HG02623 (cell line): ENCODE measurements at regions not wholly inside any gene's neighbourhood (a gene's known extent, or its start where the extent isn't known, plus 50 kb on each side); places are given as distances from the start of the nearest gene placed in this dataset.
"Not testable (repeated sequence)": the region's sequence is repeated elsewhere in the genome, so short reads cannot be mapped to it uniquely, and the experiment has no call there.

Experiments used
- ATAC-seq: cut with Tn5 transposase; IDR thresholded peaks from one replicate; pipeline ENCODE4 v1.9.1; 2021; ENCODE audit warnings: moderate library complexity; ENCODE audit not compliant: unreplicated experiment

- no peak for ATAC-seq
Measured at GRCh38 chr12:131407221-131408035, 303.5 kb upstream of the SFSWAP start.

- ATAC-seq = no peak
Measured at GRCh38 chr12:131408036-131408365, 302.9 kb upstream of the SFSWAP start.

GRCh38 chr12:131408484-131408883 lies 302.4 kb upstream of the SFSWAP start:
- ATAC-seq = no peak

- ATAC-seq = no peak
Measured at GRCh38 chr12:131409211-131409610, 301.7 kb upstream of the SFSWAP start.

- ATAC-seq = not testable (repeated sequence)
Measured at GRCh38 chr12:131411827-131412226, 299.1 kb upstream of the SFSWAP start.

- no peak for ATAC-seq
Measured at GRCh38 chr12:131413006-131413405, 297.9 kb upstream of the SFSWAP start.

- ATAC-seq = no peak
Measured at GRCh38 chr12:131413471-131413870, 297.4 kb upstream of the SFSWAP start.

- not testable (repeated sequence) for ATAC-seq
Measured at GRCh38 chr12:131414155-131414922, 296.6 kb upstream of the SFSWAP start.

GRCh38 chr12:131415781-131416180 lies 295.1 kb upstream of the SFSWAP start:
- ATAC-seq = no peak

GRCh38 chr12:131418121-131418520 lies 292.8 kb upstream of the SFSWAP start:
- no peak for ATAC-seq

GRCh38 chr12:131418884-131419283 lies 292.0 kb upstream of the SFSWAP start:
- no peak for ATAC-seq

GRCh38 chr12:131420867-131421447 lies 289.9 kb upstream of the SFSWAP start:
- no peak for ATAC-seq

GRCh38 chr12:131421509-131422186 lies 289.2 kb upstream of the SFSWAP start:
- ATAC-seq = no peak

GRCh38 chr12:131422187-131422520 lies 288.7 kb upstream of the SFSWAP start:
- ATAC-seq = no peak

GRCh38 chr12:131422744-131423143 lies 288.1 kb upstream of the SFSWAP start:
- ATAC-seq = no peak

- no peak for ATAC-seq
Measured at GRCh38 chr12:131424270-131424669, 286.6 kb upstream of the SFSWAP start.

- ATAC-seq = no peak
Measured at GRCh38 chr12:131425112-131426075, 285.5 kb upstream of the SFSWAP start.

- no peak for ATAC-seq
Measured at GRCh38 chr12:131428091-131428685, 282.7 kb upstream of the SFSWAP start.

- ATAC-seq = not testable (repeated sequence)
Measured at GRCh38 chr12:131429221-131429620, 281.7 kb upstream of the SFSWAP start.

- ATAC-seq = not testable (repeated sequence)
Measured at GRCh38 chr12:131429697-131430096, 281.2 kb upstream of the SFSWAP start.
